Osteocyte (in vitro differentiated cells): ENCODE measurements at regions not wholly inside any gene's neighbourhood (a gene's known extent, or its start where the extent isn't known, plus 50 kb on each side); places are given as distances from the start of the nearest gene placed in this dataset.

ENCODE experiments used
- DNase-seq: peaks from one replicate; pipeline ENCODE4 v3.0.0; 2021; ENCODE audit warnings: mixed read lengths; ENCODE audit not compliant: unreplicated experiment; ENCODE audit errors: extremely low spot score
- H3K27ac Mint-ChIP-seq: one replicate; pipeline ENCODE4 v1.8.0; 2021; ENCODE audit warnings: mild to moderate bottlenecking, mixed read lengths; ENCODE audit not compliant: unreplicated experiment
- H3K27me3 Mint-ChIP-seq: one replicate; pipeline ENCODE4 v1.8.0; 2021; ENCODE audit warnings: mixed read lengths; ENCODE audit not compliant: unreplicated experiment
- H3K36me3 Mint-ChIP-seq: one replicate; pipeline ENCODE4 v1.8.0; 2021; ENCODE audit warnings: mixed read lengths; ENCODE audit not compliant: unreplicated experiment
- H3K4me1 Mint-ChIP-seq: one replicate; pipeline ENCODE4 v1.8.0; 2021; ENCODE audit warnings: mixed read lengths; ENCODE audit not compliant: unreplicated experiment
- H3K4me3 Mint-ChIP-seq: one replicate; pipeline ENCODE4 v1.8.0; 2021; ENCODE audit warnings: mild to moderate bottlenecking, moderate library complexity, mixed read lengths; ENCODE audit not compliant: unreplicated experiment
- H3K9me3 Mint-ChIP-seq: one replicate; pipeline ENCODE4 v1.8.0; 2021; ENCODE audit warnings: mixed read lengths; ENCODE audit not compliant: unreplicated experiment
- TF ChIP-seq, protein P1 (sequence below): fragments of 200-600 bp; sonication (generic); IDR thresholded peaks from 2 replicates; pipeline ENCODE4 v1.5.0; 2021; ENCODE audit warnings: antibody characterized with exemption, mild to moderate bottlenecking, moderate library complexity

- DNase-seq: no peak
- Mint-ChIP-seq H3K36me3 (no peaks in the 10 kb centered on the region), H3K27ac (no peak overlapping the region), H3K4me1 (no peaks in the 10 kb centered on the region), H3K4me3 (no peak overlapping the region), H3K27me3 (no peaks in the 10 kb centered on the region), H3K9me3 (peaks cover 22% of the 10 kb centered on the region)
- TF ChIP-seq, protein P1, sequence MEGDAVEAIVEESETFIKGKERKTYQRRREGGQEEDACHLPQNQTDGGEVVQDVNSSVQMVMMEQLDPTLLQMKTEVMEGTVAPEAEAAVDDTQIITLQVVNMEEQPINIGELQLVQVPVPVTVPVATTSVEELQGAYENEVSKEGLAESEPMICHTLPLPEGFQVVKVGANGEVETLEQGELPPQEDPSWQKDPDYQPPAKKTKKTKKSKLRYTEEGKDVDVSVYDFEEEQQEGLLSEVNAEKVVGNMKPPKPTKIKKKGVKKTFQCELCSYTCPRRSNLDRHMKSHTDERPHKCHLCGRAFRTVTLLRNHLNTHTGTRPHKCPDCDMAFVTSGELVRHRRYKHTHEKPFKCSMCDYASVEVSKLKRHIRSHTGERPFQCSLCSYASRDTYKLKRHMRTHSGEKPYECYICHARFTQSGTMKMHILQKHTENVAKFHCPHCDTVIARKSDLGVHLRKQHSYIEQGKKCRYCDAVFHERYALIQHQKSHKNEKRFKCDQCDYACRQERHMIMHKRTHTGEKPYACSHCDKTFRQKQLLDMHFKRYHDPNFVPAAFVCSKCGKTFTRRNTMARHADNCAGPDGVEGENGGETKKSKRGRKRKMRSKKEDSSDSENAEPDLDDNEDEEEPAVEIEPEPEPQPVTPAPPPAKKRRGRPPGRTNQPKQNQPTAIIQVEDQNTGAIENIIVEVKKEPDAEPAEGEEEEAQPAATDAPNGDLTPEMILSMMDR: no peak
Measured at GRCh38 chr5:4387290-4387689, 752.8 kb upstream of the ADAMTS16 start.

DNA sequence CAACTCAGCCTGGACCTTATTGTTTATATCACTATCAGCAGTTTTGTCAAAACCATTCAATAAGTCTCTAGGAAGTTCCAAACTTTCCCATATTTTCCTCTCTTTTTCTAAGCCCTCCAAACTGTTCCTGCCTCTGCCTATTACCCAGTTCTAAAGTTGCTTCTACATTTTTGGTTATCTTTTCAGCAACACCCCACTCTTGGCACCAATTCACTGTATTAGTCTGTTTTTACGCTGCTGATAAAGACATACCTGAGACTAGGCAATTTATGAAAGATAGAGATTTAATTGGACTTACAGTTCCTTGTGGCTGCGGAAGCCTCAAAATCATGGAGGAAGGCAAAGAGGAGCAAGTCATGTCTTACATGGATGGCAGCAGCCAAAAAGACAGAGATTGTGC lies 744.4 kb upstream of the ADAMTS16 start:
- TF ChIP-seq, protein P1: no peak

GRCh38 chr5:4405614-4406219 lies 734.4 kb upstream of the ADAMTS16 start:
- TF ChIP-seq, protein P1: no peak
- H3K27me3 Mint-ChIP-seq: no peaks in the 10 kb centered on the region
- peaks cover 17% of the 10 kb centered on the region for H3K9me3 Mint-ChIP-seq
- H3K4me3 Mint-ChIP-seq: no peak overlapping the region
- no peak overlapping the region for H3K27ac Mint-ChIP-seq
- H3K4me1 Mint-ChIP-seq: no peaks in the 10 kb centered on the region
- DNase-seq: no peak
- no peaks in the 10 kb centered on the region for H3K36me3 Mint-ChIP-seq

More for the DNA sequence above, 744.4 kb upstream of the ADAMTS16 start:
- no peak overlapping the region for H3K27ac Mint-ChIP-seq
- no peak overlapping the region for H3K4me3 Mint-ChIP-seq
- H3K27me3 Mint-ChIP-seq: no peaks in the 10 kb centered on the region
- H3K9me3 Mint-ChIP-seq: peaks cover 36% of the 10 kb centered on the region
- H3K4me1 Mint-ChIP-seq: no peaks in the 10 kb centered on the region
- no peaks in the 10 kb centered on the region for H3K36me3 Mint-ChIP-seq
- DNase-seq: no peak

DNA sequence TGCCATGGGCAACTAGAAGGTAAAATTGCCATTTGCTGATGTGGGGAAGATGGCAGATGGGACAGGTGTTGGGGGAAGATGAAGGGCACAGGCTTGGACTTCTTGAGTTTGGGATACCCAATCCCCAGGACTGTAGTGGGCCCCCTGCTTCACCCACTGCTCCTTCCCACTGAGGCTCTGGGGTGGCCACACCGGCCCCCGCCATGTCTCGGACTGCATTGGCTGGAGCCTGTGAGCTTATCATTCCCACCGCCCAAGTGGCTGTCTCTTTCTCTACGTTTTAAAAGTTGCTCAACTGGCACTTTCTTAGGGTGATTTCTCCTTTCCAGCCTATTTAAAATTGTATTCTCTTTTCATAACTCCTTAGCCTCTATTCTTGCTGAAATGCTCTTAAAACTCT lies 730.0 kb upstream of the ADAMTS16 start:
- Mint-ChIP-seq H3K27me3 (no peaks in the 10 kb centered on the region), H3K36me3 (no peaks in the 10 kb centered on the region), H3K4me1 (no peaks in the 10 kb centered on the region), H3K4me3 (no peak overlapping the region), H3K27ac (no peak overlapping the region), H3K9me3 (peaks cover 28% of the 10 kb centered on the region)
- TF ChIP-seq, protein P1: no peak
- DNase-seq: no peak

DNA sequence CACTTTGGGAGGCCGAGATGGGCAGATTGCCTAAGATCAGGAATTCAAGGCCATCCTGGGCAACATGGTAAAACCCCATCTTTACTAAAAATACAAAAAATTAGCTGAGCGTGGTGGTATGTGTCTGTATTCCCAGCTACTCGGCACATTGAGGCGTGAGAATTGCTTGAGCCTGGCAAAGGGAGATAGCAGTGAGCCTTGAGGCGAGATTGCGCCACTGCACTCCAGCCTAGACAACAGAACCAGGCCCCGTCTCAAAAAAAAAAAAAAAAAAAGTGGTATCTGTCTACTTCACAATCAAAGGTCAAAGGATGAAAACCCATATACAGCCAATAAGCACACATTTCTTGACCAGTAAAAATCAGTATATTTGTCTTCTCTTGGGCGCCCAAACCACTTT lies 728.5 kb upstream of the ADAMTS16 start:
- Mint-ChIP-seq H3K27ac (no peak overlapping the region), H3K9me3 (peaks cover 24% of the 10 kb centered on the region), H3K4me1 (no peaks in the 10 kb centered on the region), H3K4me3 (no peak overlapping the region), H3K27me3 (no peaks in the 10 kb centered on the region), H3K36me3 (no peaks in the 10 kb centered on the region)
- DNase-seq: no peak
- TF ChIP-seq, protein P1: no peak
